NCI-H1436 (cell line): ENCODE measurements at regions not wholly inside any gene's neighbourhood (a gene's known extent, or its start where the extent isn't known, plus 50 kb on each side); places are given as distances from the start of the nearest gene placed in this dataset.
"Not testable (repeated sequence)": the region's sequence is repeated elsewhere in the genome, so short reads cannot be mapped to it uniquely, and the experiment has no call there.

Source experiments
- DNase-seq: peaks from one replicate; lab custom pipeline; 2025; lab: John Stamatoyannopoulos, UW

DNA sequence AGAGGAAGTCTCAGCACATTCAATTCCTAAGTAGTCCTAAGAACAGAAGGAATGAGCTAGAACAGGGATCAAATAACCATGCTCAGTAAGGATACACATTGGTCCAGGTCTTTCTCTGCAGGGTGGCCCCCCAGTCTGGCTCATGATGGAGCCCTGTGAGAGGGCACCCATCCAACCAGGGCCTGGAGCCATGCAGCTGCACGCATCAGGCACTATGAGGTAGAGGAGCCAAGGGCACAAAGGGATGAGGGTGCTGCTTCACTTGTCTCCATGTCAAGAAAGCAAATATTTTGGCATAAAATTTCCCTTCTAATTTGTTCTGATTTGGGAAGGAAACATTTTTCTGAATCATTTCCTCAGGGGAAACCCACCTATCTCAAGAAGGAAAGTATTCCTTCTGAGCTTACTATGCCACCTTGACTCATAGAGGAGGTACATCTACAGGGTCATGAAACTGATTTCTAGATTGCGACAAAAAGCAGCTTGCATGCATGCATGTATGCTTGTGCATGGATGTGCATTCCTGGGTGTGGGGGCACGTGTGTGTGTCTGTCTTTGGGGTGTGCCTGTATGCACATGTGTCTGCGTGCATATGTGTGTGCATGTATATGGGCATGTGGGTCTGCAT is 600.3 kb downstream of the MID1IP1 start:
- no peak for DNase-seq

DNA sequence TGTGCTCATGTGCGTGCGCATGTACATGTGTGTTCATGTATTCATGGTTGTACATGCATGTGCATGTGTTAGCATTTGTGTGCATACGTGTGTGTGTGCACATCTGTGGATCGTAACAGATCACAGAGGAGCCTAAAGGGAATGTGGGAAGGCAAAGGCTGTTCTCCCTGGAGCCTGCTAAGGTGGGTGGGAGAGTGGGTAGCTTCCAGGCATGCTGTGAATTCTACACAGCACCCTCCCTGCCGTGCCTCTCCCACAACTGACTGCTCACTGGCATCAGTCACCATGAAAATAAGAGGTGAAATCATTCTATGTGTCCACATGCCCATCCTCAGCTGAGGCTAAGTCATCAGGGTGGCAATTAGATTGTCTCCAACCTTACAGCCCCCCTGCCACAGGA is 600.9 kb downstream of the MID1IP1 start:
- DNase-seq = no peak

DNA sequence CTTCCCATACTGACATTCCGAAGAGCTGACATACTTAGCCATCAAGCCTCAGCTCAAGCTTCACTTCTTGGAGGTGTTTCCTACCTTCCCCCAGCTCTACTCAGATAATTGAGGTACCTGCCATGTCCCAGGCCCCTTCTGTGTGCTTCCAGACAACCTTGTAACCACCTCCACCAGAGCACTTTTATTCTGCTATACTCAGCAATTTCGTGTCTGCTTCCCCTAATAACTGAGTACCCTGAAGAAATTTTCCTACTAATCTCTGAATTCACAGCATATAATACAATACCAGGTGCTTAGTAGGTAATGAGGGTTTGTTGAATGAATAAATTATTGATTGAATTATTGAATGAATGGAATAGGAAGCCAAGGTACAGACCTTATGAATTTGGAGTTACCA is 605.5 kb downstream of the MID1IP1 start:
- no peak for DNase-seq

DNA sequence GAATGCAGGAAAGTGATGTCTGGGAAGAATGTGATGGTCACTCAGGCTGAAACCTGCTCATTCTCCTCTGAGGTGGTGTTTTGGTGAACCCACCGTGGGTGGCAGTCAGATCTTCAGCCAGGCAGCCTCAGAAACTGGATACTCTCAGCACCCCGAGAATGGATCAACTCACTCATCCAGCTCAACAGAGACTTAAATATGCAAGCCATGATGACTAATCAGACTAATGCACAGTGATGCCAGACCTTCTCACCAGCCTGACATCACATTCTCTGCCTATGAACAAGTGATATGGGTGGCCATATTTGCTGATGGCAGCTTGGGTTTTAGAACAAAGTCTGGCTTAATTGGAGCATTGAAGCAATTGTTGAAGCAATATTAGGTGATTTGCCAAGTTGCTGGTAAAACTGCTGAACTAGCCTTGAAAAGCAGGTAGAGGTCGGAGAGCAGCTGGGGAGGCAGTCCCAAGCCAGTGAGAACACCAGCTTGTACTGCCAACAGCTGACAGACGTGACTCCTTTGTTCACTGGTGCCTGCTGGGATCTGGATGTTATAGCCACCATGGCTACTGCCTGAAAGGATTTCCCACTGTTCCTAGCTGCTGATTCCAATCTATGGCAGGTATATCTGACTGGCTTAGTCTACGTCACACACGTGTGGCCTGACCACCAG is 608.1 kb downstream of the MID1IP1 start:
- no peak for DNase-seq

DNA sequence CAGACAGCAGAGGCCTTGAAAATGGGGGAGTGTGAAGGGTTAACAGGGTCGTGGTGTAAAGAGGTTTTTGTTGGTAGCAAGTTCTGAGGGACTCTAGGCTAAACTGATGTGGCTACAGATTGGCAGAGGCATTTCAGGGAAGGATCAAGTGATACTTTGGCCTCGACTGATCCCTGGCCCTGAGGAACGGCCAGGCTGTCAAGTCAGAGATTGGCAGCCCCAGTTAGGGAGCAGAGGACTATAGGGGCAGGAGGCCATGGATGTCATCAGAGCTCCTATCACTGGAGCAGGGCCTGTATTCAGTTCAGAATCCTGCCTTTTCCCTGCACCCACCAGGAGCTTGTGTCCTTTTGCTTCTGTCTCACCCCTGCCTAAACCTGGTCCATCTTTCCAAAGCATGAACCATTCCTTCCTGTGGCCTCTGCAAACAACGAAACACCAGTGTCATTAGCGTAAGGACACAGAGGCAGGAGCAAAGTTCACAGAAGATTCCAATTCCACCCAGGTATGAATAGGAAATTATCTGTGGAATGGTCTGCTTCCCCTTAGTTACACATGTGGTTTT is 613.1 kb downstream of the MID1IP1 start:
- no peak for DNase-seq

DNA sequence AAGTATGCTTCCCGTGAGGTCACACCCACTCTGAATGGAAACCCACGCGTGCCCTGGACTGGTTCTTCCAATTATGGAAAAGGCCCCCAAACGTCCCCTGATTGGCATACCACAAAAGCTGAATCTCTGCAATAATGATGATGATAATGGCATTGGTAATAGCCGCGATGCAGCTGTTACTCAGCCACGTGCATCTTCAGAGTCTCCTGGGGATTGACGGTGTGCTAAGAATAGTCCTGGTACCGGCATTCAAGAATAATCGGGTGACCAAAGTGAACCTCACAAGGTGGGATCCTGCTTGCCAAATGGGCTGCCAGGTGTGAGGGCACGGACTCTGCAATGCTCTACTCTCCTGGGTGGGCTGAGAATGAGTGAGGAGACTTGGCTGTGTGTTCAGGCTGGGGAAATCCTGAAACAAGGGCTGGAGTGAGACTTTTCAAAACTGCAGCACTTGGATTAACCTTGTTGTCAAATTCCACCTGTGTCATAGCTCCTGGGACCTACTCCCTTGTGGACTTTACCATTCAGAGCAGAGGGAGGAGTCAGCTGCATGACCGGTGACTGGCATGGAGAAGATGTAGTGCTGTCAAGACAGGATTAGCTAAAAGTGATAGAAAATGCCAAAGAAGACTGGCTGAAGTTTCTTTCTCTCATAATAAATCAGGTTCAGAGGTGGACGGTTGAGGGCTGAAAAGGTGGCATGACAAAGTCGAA is 615.4 kb downstream of the MID1IP1 start:
- peak; percentile 18 for DNase-seq

DNA sequence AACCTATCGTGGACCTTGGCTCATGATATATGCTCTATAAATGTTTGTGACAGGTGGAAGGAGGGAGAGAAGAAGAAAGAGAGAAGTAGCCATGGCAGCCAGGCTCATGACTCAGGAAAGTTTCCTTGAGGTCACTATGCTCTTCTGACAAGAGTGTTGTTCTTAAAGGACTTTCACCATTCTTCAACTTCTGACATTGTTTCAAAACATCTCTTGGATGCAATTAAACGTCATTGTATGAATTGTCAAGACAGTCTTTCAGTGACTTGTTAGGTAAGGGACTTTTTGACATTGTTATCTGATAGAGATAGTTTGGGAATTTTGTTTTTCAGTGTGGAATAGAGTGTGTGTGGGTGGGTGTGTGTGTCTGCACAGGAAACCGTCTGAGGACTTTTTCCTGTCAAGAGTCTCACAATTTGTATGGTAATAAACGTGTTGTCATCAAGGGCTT is 617.0 kb downstream of the MID1IP1 start:
- no peak for DNase-seq

DNA sequence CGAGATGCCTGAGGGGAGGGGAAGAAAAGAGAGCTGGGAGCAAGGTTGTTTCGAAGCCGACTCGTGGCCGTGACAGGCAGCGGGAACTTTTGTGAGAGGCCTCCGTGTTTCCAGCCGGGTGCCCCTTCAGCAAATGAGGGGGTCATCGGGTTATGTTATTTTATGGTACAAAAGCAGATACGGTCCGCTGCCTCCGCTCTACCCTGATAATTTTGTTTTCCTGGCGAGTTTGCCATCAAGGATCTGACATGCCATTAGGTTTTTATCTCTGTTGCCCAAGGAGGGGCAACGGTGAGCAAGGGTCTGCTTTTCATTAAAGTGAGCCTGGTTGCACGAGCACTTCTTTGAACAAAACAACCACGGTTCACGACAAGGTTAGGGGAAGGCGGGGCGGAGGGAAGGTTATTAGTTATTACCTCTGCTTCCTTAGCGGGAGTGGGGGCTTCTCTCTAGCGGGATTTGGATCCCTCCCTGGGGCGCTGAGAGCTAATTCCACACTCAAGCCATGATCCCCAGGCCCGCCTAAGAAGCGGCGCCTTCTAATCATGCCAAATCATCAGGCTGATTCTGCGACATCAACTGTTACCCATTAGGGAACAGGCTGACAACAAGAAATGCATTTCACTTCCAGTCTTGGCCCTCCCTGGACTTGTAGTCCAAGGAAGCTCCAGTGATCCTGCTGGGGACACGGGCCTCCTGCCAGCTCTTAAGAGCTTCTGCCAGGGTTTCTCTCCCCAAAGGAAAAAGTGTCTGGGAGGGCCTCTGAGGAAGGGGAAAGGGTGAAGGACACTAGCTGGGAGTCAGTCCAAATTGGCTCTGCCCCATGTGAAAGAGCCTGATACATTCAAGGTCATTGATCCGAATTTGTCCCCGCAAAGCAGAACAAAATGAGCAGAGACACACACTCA is 617.7 kb downstream of the MID1IP1 start:
- DNase-seq = no peak

DNA sequence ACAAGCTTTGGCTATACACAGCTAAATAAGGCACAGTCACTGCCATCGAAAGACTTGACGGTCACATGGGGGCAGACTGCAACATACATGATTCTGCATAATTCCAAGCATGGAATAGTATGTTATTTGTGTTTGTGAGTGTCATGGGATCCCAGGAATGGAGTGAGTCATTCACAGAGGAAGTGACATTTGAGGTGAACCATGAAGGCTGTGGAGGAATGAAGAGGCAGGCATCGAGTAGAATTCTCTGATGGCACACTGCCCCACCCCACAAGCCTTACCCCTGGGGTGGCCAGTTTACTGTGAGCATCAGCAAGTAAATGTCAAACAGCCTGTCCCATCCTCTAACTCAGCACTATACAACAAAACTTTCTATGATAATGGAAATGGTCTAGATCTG is 619.7 kb downstream of the MID1IP1 start:
- no peak for DNase-seq

DNA sequence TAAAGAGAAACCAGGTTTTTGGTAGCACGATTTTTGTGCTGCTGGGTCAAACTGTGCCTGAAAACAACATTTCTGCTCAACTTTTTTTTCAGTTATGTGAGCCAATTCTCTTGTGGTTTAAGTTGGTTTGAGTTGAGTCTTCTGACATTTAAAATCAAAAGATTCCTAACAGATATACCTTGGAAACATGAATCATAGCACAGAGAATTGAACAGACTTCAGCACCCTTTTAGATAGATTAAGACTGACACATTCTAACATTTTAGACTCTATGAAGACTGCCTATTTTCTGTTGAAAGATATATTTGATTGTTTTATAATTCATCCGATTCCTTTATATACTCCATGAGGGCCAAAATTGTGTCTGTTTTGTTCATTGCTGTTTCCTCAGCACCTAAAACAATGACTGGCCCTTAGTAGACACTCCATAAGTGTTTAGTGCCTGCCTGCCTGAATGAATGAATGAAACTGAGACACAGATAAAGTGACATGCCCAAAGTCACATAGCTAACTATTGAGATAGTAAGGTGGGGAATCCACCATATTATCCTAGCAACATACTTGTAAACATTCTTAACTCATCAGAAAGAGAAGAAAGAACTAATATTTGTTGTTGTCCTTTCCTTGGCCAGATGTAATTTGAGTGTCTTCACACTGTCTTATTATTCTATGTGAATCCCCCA is 624.0 kb downstream of the MID1IP1 start:
- no peak for DNase-seq

DNA sequence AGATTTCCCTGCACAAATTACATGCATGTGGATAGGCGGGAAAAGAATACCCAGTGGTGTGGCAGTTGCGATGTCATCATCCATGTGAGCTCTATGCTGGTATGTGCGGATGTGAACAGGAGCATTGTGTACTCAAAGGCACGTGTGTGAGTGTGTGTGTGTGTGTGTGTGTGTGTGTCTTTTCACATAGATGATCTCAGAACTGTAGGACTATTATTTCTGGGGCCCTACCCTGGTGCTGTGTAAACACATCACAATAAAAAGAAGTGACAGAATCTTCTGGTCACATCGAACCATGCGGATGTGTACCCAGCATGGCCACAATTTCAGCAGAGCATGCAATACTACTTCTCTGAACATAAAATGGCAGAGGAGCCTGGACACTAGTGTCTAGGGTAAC is 624.8 kb downstream of the MID1IP1 start:
- no peak for DNase-seq

DNA sequence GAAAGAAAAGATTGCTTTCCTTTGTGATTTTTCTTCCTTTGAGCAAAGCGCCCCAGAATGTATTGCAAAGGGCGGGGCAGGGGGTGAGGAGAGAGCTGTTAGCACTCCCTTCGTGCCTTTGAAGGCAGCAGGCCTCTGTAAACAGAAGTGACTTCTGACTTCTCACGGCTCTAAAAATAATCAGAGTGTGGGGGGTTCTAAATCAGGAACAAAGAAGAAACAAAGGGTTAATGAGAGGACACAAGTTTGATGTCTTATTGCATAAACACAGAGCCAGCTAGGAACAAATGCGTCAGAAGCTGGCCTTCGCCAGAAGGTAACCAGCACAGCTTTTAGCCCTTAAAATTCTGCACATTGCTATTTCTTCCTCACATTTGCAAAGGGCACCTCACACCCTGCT is 626.2 kb downstream of the MID1IP1 start:
- DNase-seq = no peak

DNA sequence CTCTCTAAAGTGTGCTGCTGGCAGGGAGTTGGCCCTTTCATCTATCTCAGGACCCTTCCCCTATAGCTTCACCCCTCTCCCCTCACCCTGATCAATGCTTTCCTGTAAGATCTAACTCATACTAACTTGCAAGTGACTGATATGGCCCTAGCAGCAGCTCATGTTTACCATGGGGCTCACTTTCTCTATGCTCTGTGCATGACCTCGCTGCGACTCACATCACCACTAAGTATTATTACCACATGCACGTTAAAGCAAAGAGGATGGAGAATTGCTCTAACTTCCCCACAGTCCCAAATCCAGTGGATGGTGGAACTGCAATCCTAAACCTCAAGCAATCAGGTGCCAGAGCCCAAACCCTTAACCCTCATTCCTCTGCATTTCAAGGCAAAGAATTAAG is 626.6 kb downstream of the MID1IP1 start:
- DNase-seq = no peak

DNA sequence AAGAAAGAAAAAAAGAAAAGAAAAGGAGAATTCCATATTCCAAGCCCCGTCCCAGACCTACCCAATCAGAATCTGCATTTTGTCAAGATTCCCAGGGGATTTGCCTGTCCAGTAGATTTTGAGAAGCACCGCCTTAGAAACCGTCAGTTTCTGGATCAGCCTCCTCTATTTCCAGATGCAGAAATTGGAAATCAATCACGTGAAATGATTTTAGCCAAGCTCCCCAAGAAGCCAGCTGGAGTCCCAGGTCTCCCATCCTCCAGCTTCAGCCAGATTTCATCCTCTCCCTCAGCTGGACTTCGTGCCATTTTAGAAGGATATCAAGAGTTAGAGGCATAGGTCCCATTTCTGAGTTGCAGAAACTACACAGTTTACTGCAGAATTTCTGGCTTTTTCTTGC is 629.3 kb downstream of the MID1IP1 start:
- DNase-seq = no peak

DNA sequence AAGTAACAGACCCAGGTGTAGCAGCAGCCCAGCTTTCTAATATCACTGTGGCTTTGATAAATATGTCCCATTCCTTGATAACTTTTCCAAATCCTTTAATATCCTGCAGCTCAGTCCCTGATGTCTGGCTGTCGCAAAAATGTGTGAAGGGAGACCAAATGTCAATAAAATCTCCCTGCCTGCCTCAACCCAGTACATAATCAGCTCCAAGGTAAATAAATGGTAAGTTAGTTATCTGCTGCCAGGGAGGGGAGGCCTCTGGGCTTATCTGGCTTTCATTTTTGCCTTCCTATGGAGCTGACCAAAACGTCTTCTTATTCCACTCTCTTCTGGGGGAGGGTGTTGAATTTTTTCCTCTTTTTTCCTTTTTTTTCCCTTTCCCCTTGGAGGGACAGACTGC is 630.6 kb downstream of the MID1IP1 start:
- no peak for DNase-seq

DNA sequence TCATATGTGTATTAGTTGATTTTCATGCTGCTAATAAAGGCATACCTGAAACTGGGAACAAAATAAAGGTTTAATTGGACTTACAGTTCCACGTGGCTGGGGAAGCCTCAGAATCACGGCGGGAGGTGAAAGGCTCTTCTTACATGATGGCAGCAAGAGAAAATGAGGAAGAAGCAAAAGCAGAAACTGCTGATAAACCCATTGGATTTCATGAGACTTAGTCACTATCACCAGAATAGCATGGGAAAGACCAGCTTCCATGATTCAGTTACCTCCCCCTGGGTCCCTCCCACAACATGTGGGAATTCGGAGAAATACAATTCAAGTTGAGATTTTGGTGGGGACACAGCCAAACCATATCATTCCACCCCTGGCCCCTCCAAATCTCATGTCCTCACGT is 633.4 kb downstream of the MID1IP1 start:
- not testable (repeated sequence) for DNase-seq

DNA sequence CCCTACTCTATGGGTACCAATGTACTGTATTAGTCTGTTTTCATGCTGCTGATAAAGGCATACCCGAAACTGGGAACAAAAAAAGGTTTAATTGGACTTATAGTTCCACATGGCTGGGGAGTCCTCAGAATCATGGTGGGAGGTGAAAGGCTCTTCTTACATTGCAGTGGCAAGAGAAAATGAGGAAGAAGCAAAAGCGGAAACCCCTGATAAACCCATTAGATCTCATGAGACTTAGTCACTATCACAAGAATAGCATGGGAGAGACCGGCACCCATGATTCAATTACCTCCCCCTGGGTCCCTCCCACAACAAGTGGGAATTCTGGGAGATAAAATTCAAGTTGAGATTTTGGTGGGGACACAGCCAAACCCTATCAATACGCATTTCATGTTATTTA is 635.3 kb downstream of the MID1IP1 start:
- not testable (repeated sequence) for DNase-seq

DNA sequence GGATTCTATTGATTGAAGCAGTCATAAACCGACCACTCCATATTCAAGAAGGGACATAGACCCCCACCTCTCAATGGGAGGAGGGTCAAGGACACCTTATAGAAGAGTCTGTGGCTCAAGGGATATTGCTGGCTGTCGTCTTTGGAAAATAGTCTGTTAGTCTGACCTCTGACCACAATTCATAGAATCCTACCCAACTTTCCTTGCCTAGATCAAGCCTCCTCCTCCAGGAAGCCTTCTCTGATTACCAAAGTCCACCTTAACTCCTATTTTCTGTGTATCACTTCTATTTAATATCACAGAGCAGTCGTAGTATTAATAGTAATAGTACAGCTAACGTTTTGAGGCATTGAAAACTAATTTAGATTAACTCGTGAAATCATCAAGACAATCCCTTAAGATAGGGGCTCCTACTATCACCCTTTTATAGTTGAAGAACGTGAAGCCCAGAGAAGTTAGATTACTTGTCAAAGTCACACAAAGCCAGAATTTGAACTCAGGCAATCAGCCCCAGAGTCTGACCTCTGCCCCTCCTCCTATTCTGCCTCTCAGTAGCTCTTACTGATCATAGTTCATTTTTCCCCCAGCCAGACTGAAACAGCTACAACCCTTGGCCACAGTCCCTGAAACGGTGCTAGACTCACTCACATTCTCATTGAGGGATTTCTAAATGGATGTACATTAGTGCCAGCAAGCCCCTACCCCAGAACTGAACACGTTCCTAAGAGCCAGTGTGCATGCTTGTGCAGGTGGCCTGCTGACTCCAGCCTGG is 636.6 kb downstream of the MID1IP1 start:
- no peak for DNase-seq

DNA sequence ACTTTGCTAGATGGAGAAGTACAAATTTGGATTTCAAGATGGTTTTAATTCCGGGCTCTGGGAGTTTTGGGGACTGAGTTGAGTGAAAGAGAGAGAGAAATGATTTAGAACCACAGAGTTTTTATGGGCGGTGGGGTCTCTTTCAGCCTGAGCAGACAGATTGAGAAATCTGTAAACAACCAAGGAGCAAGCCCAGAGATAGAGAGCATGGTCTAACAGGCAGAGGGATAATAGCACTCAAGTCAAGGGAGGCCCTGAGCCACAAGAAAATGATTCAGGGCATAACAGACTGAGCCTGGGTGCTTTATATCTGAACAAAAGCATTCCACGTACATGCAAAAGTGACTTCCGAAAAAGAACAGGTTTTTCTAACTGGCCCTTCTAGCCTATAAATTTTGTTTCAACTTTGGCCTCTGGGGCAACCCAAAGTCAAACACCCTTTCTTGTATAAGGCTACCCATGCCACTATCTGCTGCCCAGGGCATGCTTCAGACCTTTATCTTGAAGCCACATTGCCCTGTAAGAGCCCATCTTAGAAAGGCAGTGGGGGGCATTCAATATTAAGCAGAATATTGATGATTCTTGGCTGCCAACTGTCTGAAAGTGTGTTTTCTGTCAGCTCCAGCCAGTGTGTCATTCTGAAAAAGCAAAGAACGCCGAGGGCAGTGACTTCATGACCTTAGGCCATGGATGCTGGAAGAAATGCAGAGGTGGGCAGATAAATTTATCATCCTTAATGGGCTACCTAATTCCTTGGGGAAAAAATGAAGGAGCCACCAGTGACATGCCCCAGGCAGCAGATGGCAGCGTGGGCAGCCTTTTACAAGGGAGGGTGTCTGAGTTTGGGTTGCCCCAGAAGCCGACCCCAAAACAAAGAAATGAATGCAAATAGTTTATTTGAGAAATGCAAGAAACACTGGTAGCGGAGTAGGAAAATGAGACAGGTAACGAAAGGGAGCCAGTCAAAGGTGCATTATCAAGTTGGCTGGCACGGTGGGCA is 637.6 kb downstream of the MID1IP1 start:
- no peak for DNase-seq
